ENCODE measurements at regions not wholly inside any gene's neighbourhood (a gene's known extent, or its start where the extent isn't known, plus 50 kb on each side); places are given as distances from the start of the nearest gene placed in this dataset.
A peak's percentile ranks its signal among the peaks of the same experiment; 100 is the strongest.

GRCh38 chr13:73228546-73228945, 169.7 kb downstream of the KLF5 start:
- Histone ChIP-seq H3K9ac (ENCODE audit: low read length) (no peak overlapping the region), H3K79me2 (ENCODE audit: low read length) (no peaks in the 10 kb centered on the region), H3K36me3 (ENCODE audit: low read depth, low read length) (no peaks in the 10 kb centered on the region), H3K9me2 (replicated peaks; ENCODE audit: low read length) (no peaks in the 10 kb centered on the region), H3K27ac (ENCODE audit: low read length) (peak overlapping the region; percentile 17; the same call in 1 of the 2 replicates), H4K20me1 (ENCODE audit: low read length) (no peaks in the 10 kb centered on the region), H3K4me2 (ENCODE audit: low read length) (0 out of 2 replicates have a peak overlapping the region, but pooled peaks have one; percentile 20), H3K4me3 (ENCODE audit: low read length) (no peak overlapping the region), H2AFZ (ENCODE audit: low read length) (0 out of 2 replicates have a peak overlapping the region, but pooled peaks have one; percentile 29), H3K4me1 (ENCODE audit: insufficient read depth, low read length) (peaks cover 14% of the 10 kb centered on the region; the same call in 1 of the 2 replicates), H3K9me3 (ENCODE audit: low read length) (no peaks in the 10 kb centered on the region), H3K27me3 (ENCODE audit: low read length) (no peaks in the 10 kb centered on the region), H3F3A (ENCODE audit: low read length, unreplicated experiment) (no peaks in the 10 kb centered on the region)
- ATAC-seq (peak; percentile 74), DNase-seq (peak; percentile 40)
- CTCF ChIA-PET: no interaction called here
- POLR2A ChIA-PET (ENCODE audit: unreplicated experiment): interaction anchor here (0.6 to 0.8 kb wide), 2 partner anchors 26 to 90 kb away, joined by 4 to 5 read pairs; no protein-coding TSS in a partner anchor
- intact Hi-C loops (cut with micrococcal nuclease): loop anchor here (10.0 kb wide), 1 partner anchor 186 kb away; no protein-coding TSS in a partner anchor
- BruUV-seq (replicated peaks): no TSS peak
- TF ChIP-seq EZH2phosphoT487 (IDR thresholded peaks at IDR 0.05; ENCODE audit: borderline replicate concordance, low read length) (no peak), EZH2 (IDR thresholded peaks at IDR 0.05; ENCODE audit: low read length, unreplicated experiment) (no peak)
- TF ChIP-seq, protein P1, sequence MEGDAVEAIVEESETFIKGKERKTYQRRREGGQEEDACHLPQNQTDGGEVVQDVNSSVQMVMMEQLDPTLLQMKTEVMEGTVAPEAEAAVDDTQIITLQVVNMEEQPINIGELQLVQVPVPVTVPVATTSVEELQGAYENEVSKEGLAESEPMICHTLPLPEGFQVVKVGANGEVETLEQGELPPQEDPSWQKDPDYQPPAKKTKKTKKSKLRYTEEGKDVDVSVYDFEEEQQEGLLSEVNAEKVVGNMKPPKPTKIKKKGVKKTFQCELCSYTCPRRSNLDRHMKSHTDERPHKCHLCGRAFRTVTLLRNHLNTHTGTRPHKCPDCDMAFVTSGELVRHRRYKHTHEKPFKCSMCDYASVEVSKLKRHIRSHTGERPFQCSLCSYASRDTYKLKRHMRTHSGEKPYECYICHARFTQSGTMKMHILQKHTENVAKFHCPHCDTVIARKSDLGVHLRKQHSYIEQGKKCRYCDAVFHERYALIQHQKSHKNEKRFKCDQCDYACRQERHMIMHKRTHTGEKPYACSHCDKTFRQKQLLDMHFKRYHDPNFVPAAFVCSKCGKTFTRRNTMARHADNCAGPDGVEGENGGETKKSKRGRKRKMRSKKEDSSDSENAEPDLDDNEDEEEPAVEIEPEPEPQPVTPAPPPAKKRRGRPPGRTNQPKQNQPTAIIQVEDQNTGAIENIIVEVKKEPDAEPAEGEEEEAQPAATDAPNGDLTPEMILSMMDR (conservative IDR thresholded peaks at IDR 0.05; ENCODE audit: low read depth, low read length): peak; percentile 45; the same call in 1 of the 2 replicates

GRCh38 chr13:73225990-73226389, 167.2 kb downstream of the KLF5 start:
- H3F3A ChIP-seq (ENCODE audit: low read length, unreplicated experiment): no peaks in the 10 kb centered on the region
- no peak overlapping the region for H2AFZ ChIP-seq (ENCODE audit: low read length)
- no peak overlapping the region for H3K4me2 ChIP-seq (ENCODE audit: low read length)
- ChIA-PET CTCF (no interaction called here), POLR2A (ENCODE audit: unreplicated experiment) (no interaction called here)
- intact Hi-C loops (cut with micrococcal nuclease): loop anchor here (10.0 kb wide), 1 partner anchor 189 kb away; no protein-coding TSS in a partner anchor
- no peak overlapping the region for H3K9ac ChIP-seq (ENCODE audit: low read length)
- H4K20me1 ChIP-seq (ENCODE audit: low read length): no peaks in the 10 kb centered on the region
- no TSS peak for BruUV-seq (replicated peaks)
- no peaks in the 10 kb centered on the region for H3K27me3 ChIP-seq (ENCODE audit: low read length)
- H3K27ac ChIP-seq (ENCODE audit: low read length): no peak overlapping the region
- no peak for TF ChIP-seq EZH2 (IDR thresholded peaks at IDR 0.05; ENCODE audit: low read length, unreplicated experiment)
- TF ChIP-seq, protein P1 (conservative IDR thresholded peaks at IDR 0.05; ENCODE audit: low read depth, low read length): no peak
- no peak for TF ChIP-seq EZH2phosphoT487 (IDR thresholded peaks at IDR 0.05; ENCODE audit: borderline replicate concordance, low read length)
- ATAC-seq (no peak), DNase-seq (no peak)
- no peaks in the 10 kb centered on the region for H3K79me2 ChIP-seq (ENCODE audit: low read length)
- no peaks in the 10 kb centered on the region for H3K9me2 ChIP-seq (replicated peaks; ENCODE audit: low read length)
- no peaks in the 10 kb centered on the region for H3K36me3 ChIP-seq (ENCODE audit: low read depth, low read length)
- no peaks in the 10 kb centered on the region for H3K9me3 ChIP-seq (ENCODE audit: low read length)
- no peak overlapping the region for H3K4me3 ChIP-seq (ENCODE audit: low read length)
- peaks cover 14% of the 10 kb centered on the region; the same call in 1 of the 2 replicates for H3K4me1 ChIP-seq (ENCODE audit: insufficient read depth, low read length)

- no peak overlapping the region for H3K4me3 ChIP-seq (ENCODE audit: low read length)
- peak; percentile 19 for DNase-seq
- intact Hi-C loops (cut with micrococcal nuclease): loop anchor here (10.0 kb wide), 1 partner anchor 190 kb away; no protein-coding TSS in a partner anchor
- no peaks in the 10 kb centered on the region for H3K36me3 ChIP-seq (ENCODE audit: low read depth, low read length)
- ATAC-seq: no peak
- 0 out of 2 replicates have a peak overlapping the region, but pooled peaks have one; percentile 11 for H3K27ac ChIP-seq (ENCODE audit: low read length)
- no peaks in the 10 kb centered on the region for H3K9me3 ChIP-seq (ENCODE audit: low read length)
- no TSS peak for BruUV-seq (replicated peaks)
- no peak overlapping the region for H3K4me2 ChIP-seq (ENCODE audit: low read length)
- CTCF ChIA-PET: no interaction called here
- H3K27me3 ChIP-seq (ENCODE audit: low read length): no peaks in the 10 kb centered on the region
- POLR2A ChIA-PET (ENCODE audit: unreplicated experiment): no interaction called here
- H3K4me1 ChIP-seq (ENCODE audit: insufficient read depth, low read length): peaks cover 14% of the 10 kb centered on the region; the same call in 1 of the 2 replicates
- H3F3A ChIP-seq (ENCODE audit: low read length, unreplicated experiment): no peaks in the 10 kb centered on the region
- H3K79me2 ChIP-seq (ENCODE audit: low read length): no peaks in the 10 kb centered on the region
- TF ChIP-seq, protein P1 (conservative IDR thresholded peaks at IDR 0.05; ENCODE audit: low read depth, low read length): no peak
- TF ChIP-seq EZH2phosphoT487 (IDR thresholded peaks at IDR 0.05; ENCODE audit: borderline replicate concordance, low read length): no peak
- no peak for TF ChIP-seq EZH2 (IDR thresholded peaks at IDR 0.05; ENCODE audit: low read length, unreplicated experiment)
- H4K20me1 ChIP-seq (ENCODE audit: low read length): no peaks in the 10 kb centered on the region
- H2AFZ ChIP-seq (ENCODE audit: low read length): no peak overlapping the region
- no peak overlapping the region for H3K9ac ChIP-seq (ENCODE audit: low read length)
- H3K9me2 ChIP-seq (replicated peaks; ENCODE audit: low read length): no peaks in the 10 kb centered on the region
These were observed 165.9 kb downstream of the KLF5 start for GRCh38 chr13:73224703-73225102.

Data from PC-3 (cell line).